GM12878 (cell line): ENCODE measurements at regions not wholly inside any gene's neighbourhood (a gene's known extent, or its start where the extent isn't known, plus 50 kb on each side); places are given as distances from the start of the nearest gene placed in this dataset.

Experiments
- ATAC-seq: fragments of 200-7000 bp; cut with Tn5 transposase; 3 replicates; pipeline ENCODE4 v1.9.1; 2020; ENCODE audit warnings: mild to moderate bottlenecking, moderate library complexity
- BruUV-seq: library from RNA; stranded (reverse); fragments of 400-500 nt; replicated peaks from 2 replicates; lab custom pipeline; 2021; lab: Mats Ljungman, UMichigan
- CTCF ChIA-PET: fragments of 300-600 bp; sonication (Branson Sonifier 250); formaldehyde crosslinking; extraction: SDS; loops from one replicate; lab custom pipeline; 2021; ENCODE audit warnings: inconsistent platforms; lab: Yijun Ruan, JAX
- POLR2A ChIA-PET: fragments of 350-600 bp; formaldehyde crosslinking; extraction: SDS; loops from one replicate; lab custom pipeline; 2021; ENCODE audit warnings: inconsistent platforms; lab: Charles Lee
- RAD21 ChIA-PET: fragments of 300-600 bp; sonication (Branson Sonifier 250); formaldehyde crosslinking; loops from one replicate; lab custom pipeline; 2023; ENCODE audit warnings: antibody characterized with exemption; ENCODE audit not compliant: unreplicated experiment; lab: Charles Lee
- SMC1A ChIA-PET: fragments of 300-600 bp; sonication (Branson Sonifier 250); formaldehyde crosslinking; loops from one replicate; lab custom pipeline; 2023; ENCODE audit not compliant: unreplicated experiment, uncharacterized antibody; lab: Charles Lee
- DNase-seq: peaks from one replicate; pipeline ENCODE4 v3.0.0-alpha.2; 2011; ENCODE audit warnings: low read depth, low spot score
- FAIRE-seq: peaks from 3 replicates; lab custom pipeline; 2011; peaks lifted over from hg19 to GRCh38; lab: Jason Lieb, UNC
- H2AFZ ChIP-seq: 2 replicates; pipeline ENCODE4 v1.6.0; 2011; ENCODE audit warnings: low read depth, low read length, control low read depth; ENCODE audit not compliant: control insufficient read depth
- H3K27ac ChIP-seq: 2 replicates; pipeline ENCODE4 v1.5.1; 2011; ENCODE audit warnings: control low read depth; ENCODE audit not compliant: control insufficient read depth, insufficient read depth
- H3K27me3 ChIP-seq, 2 experiments: replicated peaks in 1 of 2; 2 replicates each; pipeline versions ENCODE4 v1.6.0 to v1.6.1; 2011; ENCODE audit warnings: low read length in 1 of 2; ENCODE audit not compliant: control insufficient read depth in 2 of 2, insufficient read depth in 2 of 2
- H3K36me3 ChIP-seq, 2 experiments: 2 replicates each; pipeline ENCODE4 v1.5.1; 2011; ENCODE audit warnings: low read length in 1 of 2; ENCODE audit not compliant: control insufficient read depth in 2 of 2, insufficient read depth in 2 of 2
- H3K4me1 ChIP-seq: 2 replicates; pipeline ENCODE4 v1.6.1; 2011; ENCODE audit warnings: mild to moderate bottlenecking, low read length, moderate library complexity, mixed read lengths; ENCODE audit not compliant: control insufficient read depth, insufficient read depth
- H3K4me2 ChIP-seq: 2 replicates; pipeline ENCODE4 v1.6.0; 2011; ENCODE audit warnings: control low read depth; ENCODE audit not compliant: control insufficient read depth, insufficient read depth
- H3K4me3 ChIP-seq: fragments of 200-600 bp; sonication (generic); 2 replicates; pipeline ENCODE4 v1.5.1; 2016
- H3K79me2 ChIP-seq: 2 replicates; pipeline ENCODE4 v1.6.0; 2011; ENCODE audit warnings: low read length; ENCODE audit not compliant: control insufficient read depth, insufficient read depth
- H3K9ac ChIP-seq: 2 replicates; pipeline ENCODE4 v1.8.0; 2011; ENCODE audit warnings: low read length, control low read depth, mixed read lengths; ENCODE audit not compliant: control insufficient read depth, insufficient read depth
- H3K9me3 ChIP-seq: replicated peaks from 3 replicates; pipeline ENCODE4 v1.5.1; 2011; ENCODE audit warnings: mild to moderate bottlenecking, low read length; ENCODE audit not compliant: control insufficient read depth, insufficient read depth
- H4K20me1 ChIP-seq: 2 replicates; pipeline ENCODE4 v1.6.0; 2011; ENCODE audit not compliant: control insufficient read depth, insufficient read depth
- BCL11A ChIP-seq: IDR thresholded peaks from 2 replicates; pipeline ENCODE4 v1.6.1; 2011; ENCODE audit warnings: low read depth, low read length
- FOS ChIP-seq: IDR thresholded peaks from 3 replicates; pipeline ENCODE4 v1.6.1; 2011; ENCODE audit warnings: borderline replicate concordance; ENCODE audit not compliant: insufficient read length; ENCODE audit errors: extremely low read depth
- JUNB ChIP-seq: IDR thresholded peaks from 2 replicates; pipeline ENCODE4 v1.6.1; 2016; ENCODE audit warnings: antibody characterized with exemption, mild to moderate bottlenecking
- MYB ChIP-seq: fragments of 150-350 bp; IDR thresholded peaks from 2 replicates; pipeline ENCODE4 v1.6.1; 2014; ENCODE audit warnings: mild to moderate bottlenecking, low read depth, low read length, borderline replicate concordance
- PML ChIP-seq: IDR thresholded peaks from 2 replicates; pipeline ENCODE4 v1.6.1; 2012; ENCODE audit warnings: low read length, inconsistent platforms
- TCF7 ChIP-seq: IDR thresholded peaks from 2 replicates; pipeline ENCODE4 v1.6.1; 2014; ENCODE audit warnings: antibody characterized with exemption, borderline replicate concordance
- ZBED1 ChIP-seq: IDR thresholded peaks from 2 replicates; pipeline ENCODE4 v1.6.1; 2016; ENCODE audit warnings: borderline replicate concordance
- ZNF384 ChIP-seq: IDR thresholded peaks from 2 replicates; pipeline ENCODE4 v1.6.1; 2012; ENCODE audit warnings: low read depth, mild to moderate bottlenecking, low read length, improper control_type of control experiment, borderline replicate concordance
- WGBS: methylation state at CpG from one replicate; pipeline ENCODE4 v1.1.6; 2016; ENCODE audit warnings: low lambda C conversion rate; ENCODE audit not compliant: insufficient replicate concordance, insufficient coverage; ENCODE audit errors: missing lambda C conversion rate; 5-methylcytosine and 5-hydroxymethylcytosine counted together
- in situ Hi-C: fragments of 300-500 bp; cut with MboI; formaldehyde crosslinking; loops from 9 replicates; pipeline ENCODE4 v1.14.3; 2018; ENCODE audit warnings: mixed read lengths
- intact Hi-C: fragments of 100-400 bp; cut with micrococcal nuclease; formaldehyde crosslinking; loops from one replicate; pipeline ENCODE4 v1.14.2; 2022; ENCODE audit not compliant: unreplicated experiment
- TF ChIP-seq, protein P1 (sequence below): fragments of 450-650 bp; IDR thresholded peaks from 2 replicates; pipeline ENCODE4 v1.6.1; 2017; ENCODE audit warnings: mild to moderate bottlenecking

DNA sequence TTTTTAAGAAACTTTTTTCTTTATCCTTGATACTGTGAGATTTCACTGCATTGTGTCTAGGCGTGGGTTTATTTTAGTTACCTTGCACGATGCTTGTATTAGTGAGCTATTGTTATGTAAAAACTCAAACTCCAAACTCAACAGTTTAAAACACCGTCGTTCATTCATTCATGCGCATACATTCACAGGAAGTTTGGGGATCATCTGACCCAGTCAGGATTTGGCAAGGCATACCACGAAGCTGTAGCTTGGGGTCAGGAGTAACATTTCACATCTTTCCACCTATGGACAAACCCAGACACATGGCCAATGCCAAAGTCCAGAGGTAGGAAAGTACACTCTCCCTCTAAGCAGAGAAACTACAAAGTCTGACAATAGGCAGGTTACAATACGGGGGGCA, 324.6 kb upstream of the CHRM3 start:
- in situ Hi-C loops (no loop called here), intact Hi-C loops (no loop called here)
- DNase-seq (no peak), FAIRE-seq (no peak), ATAC-seq (no peak)
- ChIA-PET POLR2A (no interaction called here), RAD21 (no interaction called here), SMC1A (no interaction called here), CTCF (no interaction called here)
- Histone ChIP-seq H3K9ac (no peak overlapping the region), H3K4me3 (no peak overlapping the region), H3K27ac (no peak overlapping the region), H3K36me3 (no peaks in the 10 kb centered on the region), H3K79me2 (no peaks in the 10 kb centered on the region), H4K20me1 (no peaks in the 10 kb centered on the region), H3K27me3 (no peaks in the 10 kb centered on the region), H2AFZ (no peak overlapping the region), H3K4me2 (no peak overlapping the region), H3K9me3 (no peaks in the 10 kb centered on the region), H3K4me1 (no peaks in the 10 kb centered on the region)
- TF ChIP-seq MYB (no peak), JUNB (no peak), FOS (no peak), BCL11A (no peak), TCF7 (no peak), ZNF384 (no peak)
- TF ChIP-seq, protein P1, sequence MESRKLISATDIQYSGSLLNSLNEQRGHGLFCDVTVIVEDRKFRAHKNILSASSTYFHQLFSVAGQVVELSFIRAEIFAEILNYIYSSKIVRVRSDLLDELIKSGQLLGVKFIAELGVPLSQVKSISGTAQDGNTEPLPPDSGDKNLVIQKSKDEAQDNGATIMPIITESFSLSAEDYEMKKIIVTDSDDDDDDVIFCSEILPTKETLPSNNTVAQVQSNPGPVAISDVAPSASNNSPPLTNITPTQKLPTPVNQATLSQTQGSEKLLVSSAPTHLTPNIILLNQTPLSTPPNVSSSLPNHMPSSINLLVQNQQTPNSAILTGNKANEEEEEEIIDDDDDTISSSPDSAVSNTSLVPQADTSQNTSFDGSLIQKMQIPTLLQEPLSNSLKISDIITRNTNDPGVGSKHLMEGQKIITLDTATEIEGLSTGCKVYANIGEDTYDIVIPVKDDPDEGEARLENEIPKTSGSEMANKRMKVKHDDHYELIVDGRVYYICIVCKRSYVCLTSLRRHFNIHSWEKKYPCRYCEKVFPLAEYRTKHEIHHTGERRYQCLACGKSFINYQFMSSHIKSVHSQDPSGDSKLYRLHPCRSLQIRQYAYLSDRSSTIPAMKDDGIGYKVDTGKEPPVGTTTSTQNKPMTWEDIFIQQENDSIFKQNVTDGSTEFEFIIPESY, result no peak
- 19% methylated on average over 7 of the region's 7 CpGs for WGBS
- no TSS peak for BruUV-seq

DNA sequence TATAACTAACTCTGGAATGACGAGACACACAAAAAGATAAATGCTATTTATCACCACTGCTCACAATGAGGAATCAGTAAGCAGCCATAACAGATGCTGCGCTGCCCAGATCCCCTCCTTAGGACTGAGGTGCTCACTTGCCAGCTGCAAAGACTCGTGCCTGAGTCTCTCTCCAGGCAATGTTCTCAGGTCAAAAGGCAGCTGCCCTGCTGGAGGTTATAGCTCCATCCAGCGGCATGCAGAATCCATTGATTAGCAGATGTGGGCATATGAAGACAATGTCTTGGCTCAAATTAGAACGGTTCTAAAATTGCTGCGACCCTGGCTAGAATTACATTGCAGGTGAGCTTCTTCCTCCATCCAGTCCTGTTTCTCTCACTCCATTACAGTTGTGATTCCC, 328.2 kb upstream of the CHRM3 start:
- intact Hi-C loops (no loop called here), in situ Hi-C loops (no loop called here)
- ChIA-PET CTCF (no interaction called here), RAD21 (no interaction called here), SMC1A (no interaction called here), POLR2A (no interaction called here)
- H3K4me3 ChIP-seq, result no peak overlapping the region
- DNase-seq (no peak), ATAC-seq (no peak), FAIRE-seq (no peak)
- no peaks in the 10 kb centered on the region for H4K20me1 ChIP-seq
- H3K27me3 ChIP-seq, result no peaks in the 10 kb centered on the region
- no peaks in the 10 kb centered on the region for H3K9me3 ChIP-seq
- TF ChIP-seq ZBED1, result no peak
- TF ChIP-seq PML, result no peak
- H3K4me2 ChIP-seq, result no peak overlapping the region
- H3K27ac ChIP-seq, result no peak overlapping the region
- no peaks in the 10 kb centered on the region for H3K4me1 ChIP-seq
- H3K9ac ChIP-seq, result no peak overlapping the region
- H3K36me3 ChIP-seq, result no peaks in the 10 kb centered on the region
- BruUV-seq, result no TSS peak
- WGBS, result 22% methylated on average over 6 of the region's 6 CpGs
- H3K79me2 ChIP-seq, result no peaks in the 10 kb centered on the region
- H2AFZ ChIP-seq, result no peak overlapping the region
